Endothelial cell of umbilical vein (primary cell): ENCODE measurements at regions not wholly inside any gene's neighbourhood (a gene's known extent, or its start where the extent isn't known, plus 50 kb on each side); places are given as distances from the start of the nearest gene placed in this dataset.

Source experiments
- BruUV-seq: library from RNA; stranded (reverse); fragments of 400-500 nt; replicated peaks from 2 replicates; lab custom pipeline; 2021; lab: Mats Ljungman, UMichigan
- CTCF ChIA-PET: fragments of 300-600, 350-600 bp; sonication (Branson Sonifier 250); formaldehyde crosslinking; loops from one replicate; lab custom pipeline; 2021; ENCODE audit warnings: antibody characterized with exemption, inconsistent platforms; lab: Charles Lee
- POLR2A ChIA-PET: fragments of 300-600, 350-600 bp; sonication (Branson Sonifier 250); formaldehyde crosslinking; loops from one replicate; lab custom pipeline; 2021; ENCODE audit warnings: antibody characterized with exemption, inconsistent platforms; lab: Charles Lee
- DNase-seq: peaks from one replicate; pipeline ENCODE4 v3.0.0-alpha.2; 2011; ENCODE audit warnings: low read depth, low spot score
- FAIRE-seq: peaks from 2 replicates; lab custom pipeline; 2011; peaks lifted over from hg19 to GRCh38; lab: Jason Lieb, UNC
- H2AFZ ChIP-seq: 2 replicates; pipeline ENCODE4 v1.6.0; 2012; ENCODE audit warnings: low read depth, low read length, control low read depth, inconsistent platforms
- H3K27ac ChIP-seq: 2 replicates; pipeline ENCODE4 v1.5.1; 2011; ENCODE audit warnings: low read depth, mild to moderate bottlenecking, control low read depth, low read length, moderate library complexity; ENCODE audit not compliant: insufficient read depth
- H3K27me3 ChIP-seq, 2 experiments: 2 replicates each; pipeline versions ENCODE4 v1.6.0 to v1.6.1; 2011; ENCODE audit warnings: low read length in 2 of 2, mixed read lengths in 1 of 2; ENCODE audit not compliant: control insufficient read depth in 2 of 2, insufficient read depth in 2 of 2
- H3K36me3 ChIP-seq, 2 experiments: 2 replicates in 1 of 2; 3 replicates in 1 of 2; pipeline ENCODE4 v1.5.1; 2011; ENCODE audit warnings: low read length in 2 of 2, mild to moderate bottlenecking in 1 of 2, moderate library complexity in 1 of 2; ENCODE audit not compliant: control insufficient read depth in 2 of 2, insufficient read depth in 2 of 2; ENCODE audit errors: extremely low read depth in 1 of 2
- H3K4me1 ChIP-seq: 3 replicates; pipeline ENCODE4 v1.5.1; 2011; ENCODE audit warnings: mild to moderate bottlenecking, low read length; ENCODE audit not compliant: control insufficient read depth, insufficient read depth; ENCODE audit errors: extremely low read depth
- H3K4me2 ChIP-seq: 2 replicates; pipeline ENCODE4 v1.6.1; 2011; ENCODE audit warnings: low read length, control low read depth, mixed read lengths; ENCODE audit not compliant: insufficient read depth
- H3K4me3 ChIP-seq, 3 experiments: fragments of 200-600 bp in 1 of 3; sonication (generic), shearing (Covaris generic) in 1 of 3; replicated peaks in 1 of 3; 2 replicates each; pipeline ENCODE4 v1.5.1; 2011 to 2016; ENCODE audit warnings: control low read depth in 3 of 3, low read length in 3 of 3, mild to moderate bottlenecking in 2 of 3, inconsistent platforms in 1 of 3, low read depth in 1 of 3, moderate library complexity in 1 of 3; ENCODE audit not compliant: insufficient read depth in 1 of 3
- H3K79me2 ChIP-seq: 2 replicates; pipeline ENCODE4 v1.6.0; 2012; ENCODE audit warnings: low read length, inconsistent platforms; ENCODE audit not compliant: control insufficient read depth, insufficient read depth
- H3K9ac ChIP-seq: replicated peaks from 2 replicates; pipeline ENCODE3; 2011; ENCODE audit warnings: low read length, control low read depth; ENCODE audit not compliant: insufficient read depth; ENCODE audit errors: extremely low read depth
- H3K9me1 ChIP-seq: replicated peaks from 3 replicates; pipeline ENCODE4 v1.6.0; 2011; ENCODE audit warnings: mild to moderate bottlenecking, low read length; ENCODE audit not compliant: control insufficient read depth, insufficient read depth; ENCODE audit errors: extremely low read depth
- H3K9me3 ChIP-seq: replicated peaks from 2 replicates; pipeline ENCODE4 v1.5.1; 2012; ENCODE audit warnings: low read length, inconsistent platforms; ENCODE audit not compliant: control insufficient read depth, insufficient read depth
- H4K20me1 ChIP-seq: replicated peaks from 2 replicates; pipeline ENCODE3; 2011; ENCODE audit warnings: mild to moderate bottlenecking, low read length; ENCODE audit not compliant: control insufficient read depth, insufficient read depth; ENCODE audit errors: extremely low read depth
- CTCF ChIP-seq, 2 donors: IDR thresholded peaks; 1 replicate in 1 of 2; 2 replicates in 1 of 2; pipeline ENCODE4 v1.5.1; 2011; ENCODE audit warnings: low read length in 2 of 2, mild to moderate bottlenecking in 2 of 2, moderate library complexity in 2 of 2, control low read depth in 1 of 2, inconsistent platforms in 1 of 2, low read depth in 1 of 2; ENCODE audit not compliant: insufficient read depth in 1 of 2; ENCODE audit errors: extremely low read depth in 1 of 2
- EZH2 ChIP-seq: IDR thresholded peaks from 2 replicates; pipeline ENCODE4 v1.6.1; 2012; ENCODE audit warnings: borderline replicate concordance, low read depth, mild to moderate bottlenecking, moderate library complexity, low read length, inconsistent platforms; ENCODE audit not compliant: severe bottlenecking
- FOS ChIP-seq: IDR thresholded peaks from 2 replicates; pipeline ENCODE4 v1.6.1; 2011; ENCODE audit warnings: mild to moderate bottlenecking, low read length, moderate library complexity, borderline replicate concordance; ENCODE audit not compliant: insufficient read depth
- GATA2 ChIP-seq: IDR thresholded peaks from 2 replicates; pipeline ENCODE4 v1.7.0; 2011; ENCODE audit warnings: low read depth, mild to moderate bottlenecking, moderate library complexity, mixed read lengths, low read length; ENCODE audit not compliant: insufficient read length, insufficient read depth
- JUN ChIP-seq: IDR thresholded peaks from 2 replicates; pipeline ENCODE4 v1.6.1; 2011; ENCODE audit warnings: borderline replicate concordance, low read depth; ENCODE audit not compliant: insufficient read length, insufficient read depth
- MAX ChIP-seq: IDR thresholded peaks from 2 replicates; pipeline ENCODE4 v1.6.1; 2011; ENCODE audit not compliant: insufficient read depth, insufficient read length
- MYC ChIP-seq: IDR thresholded peaks from one replicate; pipeline ENCODE4 v1.6.1; 2011; ENCODE audit warnings: mild to moderate bottlenecking, low read depth, low read length
- POLR2A ChIP-seq: IDR thresholded peaks from 2 replicates; pipeline ENCODE4 v1.6.1; 2012; ENCODE audit warnings: low read depth, mild to moderate bottlenecking, control low read depth, low read length
- POLR2AphosphoS5 ChIP-seq: IDR thresholded peaks from 2 replicates; pipeline ENCODE4 v1.6.1; 2012; ENCODE audit warnings: low read depth, mild to moderate bottlenecking, control low read depth, low read length, moderate library complexity; ENCODE audit not compliant: insufficient read depth
- dilution Hi-C: fragments of 300-500 bp; cut with MboI; formaldehyde crosslinking; loops from one replicate; pipeline ENCODE4 v1.15.0; 2019; ENCODE audit warnings: low sequenced_read_pairs; ENCODE audit not compliant: extremely low pct_ligation_motif_present
- intact Hi-C: fragments of 100-400 bp; cut with micrococcal nuclease; formaldehyde crosslinking; loops from one replicate; pipeline ENCODE4 v1.10.0; 2022

- no peaks in the 10 kb centered on the region for H3K9me1 ChIP-seq
- H3K27ac ChIP-seq: no peak overlapping the region
- no peak for TF ChIP-seq MAX
- no peak for TF ChIP-seq MYC
- no peak for TF ChIP-seq JUN
- no peak for TF ChIP-seq EZH2
- BruUV-seq: no TSS peak
- H3K27me3 ChIP-seq: no peaks in the 10 kb centered on the region
- CTCF ChIA-PET: no interaction called here
- H3K4me3 ChIP-seq: no peak overlapping the region
- no peaks in the 10 kb centered on the region for H3K4me1 ChIP-seq
- H4K20me1 ChIP-seq: no peaks in the 10 kb centered on the region
- FAIRE-seq (no peak), DNase-seq (no peak)
- no peak overlapping the region for H2AFZ ChIP-seq
- POLR2A ChIA-PET: no interaction called here
- intact Hi-C loops (no loop called here), dilution Hi-C loops (no loop called here)
- no peaks in the 10 kb centered on the region for H3K9me3 ChIP-seq
- no peaks in the 10 kb centered on the region for H3K79me2 ChIP-seq
- H3K4me2 ChIP-seq: no peak overlapping the region
- no peak overlapping the region for H3K9ac ChIP-seq
- no peaks in the 10 kb centered on the region for H3K36me3 ChIP-seq
Observed at GRCh38 chr2:132252191-132252893, 90.6 kb upstream of the ANKRD30BL start.

- no peaks in the 10 kb centered on the region for H4K20me1 ChIP-seq
- H3K9me1 ChIP-seq: no peaks in the 10 kb centered on the region
- H3K27me3 ChIP-seq: no peaks in the 10 kb centered on the region
- H3K79me2 ChIP-seq: no peaks in the 10 kb centered on the region
- no peak overlapping the region for H3K4me2 ChIP-seq
- H3K36me3 ChIP-seq: no peaks in the 10 kb centered on the region
- no peak overlapping the region for H3K9ac ChIP-seq
- no peak for FAIRE-seq
- no peak for DNase-seq
- dilution Hi-C loops: no loop called here
- ChIA-PET CTCF (no interaction called here), POLR2A (no interaction called here)
- intact Hi-C loops: no loop called here
- no peak for TF ChIP-seq POLR2AphosphoS5
- no peak for TF ChIP-seq POLR2A
- no peak for TF ChIP-seq FOS
- no peak for TF ChIP-seq GATA2
- TF ChIP-seq EZH2: no peak
- TF ChIP-seq CTCF (IDR thresholded peaks at IDR 0.05; ENCODE audit: extremely low read depth in 1 of 2, insufficient read depth in 1 of 2, low read depth in 1 of 2, low read length in 2 of 2): no peak
- TF ChIP-seq JUN: no peak
- BruUV-seq: no TSS peak
- no peaks in the 10 kb centered on the region for H3K9me3 ChIP-seq
- H3K4me3 ChIP-seq: no peak overlapping the region
- H2AFZ ChIP-seq: no peak overlapping the region
- no peaks in the 10 kb centered on the region for H3K4me1 ChIP-seq
- H3K27ac ChIP-seq: no peak overlapping the region
Observed at GRCh38 chr2:132252894-132253264, 91.1 kb upstream of the ANKRD30BL start.
